HG02981 (cell line): ENCODE measurements at regions not wholly inside any gene's neighbourhood (a gene's known extent, or its start where the extent isn't known, plus 50 kb on each side); places are given as distances from the start of the nearest gene placed in this dataset.

Source experiments
- ATAC-seq: cut with Tn5 transposase; IDR thresholded peaks from one replicate; pipeline ENCODE4 v1.9.1; 2021; ENCODE audit warnings: mild to moderate bottlenecking, moderate library complexity; ENCODE audit not compliant: unreplicated experiment

- no peak for ATAC-seq
Measured at GRCh38 chr2:16019617-16020351, 79.4 kb downstream of the MYCN start.

- no peak for ATAC-seq
Measured at GRCh38 chr2:16019060-16019480, 78.7 kb downstream of the MYCN start.

GRCh38 chr2:16018277-16019059 is 78.1 kb downstream of the MYCN start:
- no peak for ATAC-seq

GRCh38 chr2:16016282-16016681 is 75.9 kb downstream of the MYCN start:
- ATAC-seq, result no peak

GRCh38 chr2:16015903-16016265 is 75.5 kb downstream of the MYCN start:
- no peak for ATAC-seq

GRCh38 chr2:16015210-16015902 is 75.0 kb downstream of the MYCN start:
- no peak for ATAC-seq

- ATAC-seq, result no peak
Measured at GRCh38 chr2:16014802-16015201, 74.5 kb downstream of the MYCN start.

- ATAC-seq, result no peak
Measured at GRCh38 chr2:16014041-16014787, 73.9 kb downstream of the MYCN start.

GRCh38 chr2:16013359-16013911 is 73.1 kb downstream of the MYCN start:
- ATAC-seq, result no peak

GRCh38 chr2:16012626-16013358 is 72.4 kb downstream of the MYCN start:
- no peak for ATAC-seq

GRCh38 chr2:16012029-16012596 is 71.8 kb downstream of the MYCN start:
- ATAC-seq, result no peak

GRCh38 chr2:16011621-16011960 is 71.2 kb downstream of the MYCN start:
- no peak for ATAC-seq

- ATAC-seq, result no peak
Measured at GRCh38 chr2:16010951-16011620, 70.7 kb downstream of the MYCN start.

GRCh38 chr2:16010011-16010410 is 69.7 kb downstream of the MYCN start:
- ATAC-seq, result no peak

- ATAC-seq, result no peak
Measured at GRCh38 chr2:16009560-16009959, 69.2 kb downstream of the MYCN start.

GRCh38 chr2:16008856-16009255 is 68.5 kb downstream of the MYCN start:
- ATAC-seq, result no peak

- no peak for ATAC-seq
Measured at GRCh38 chr2:16008331-16008850, 68.0 kb downstream of the MYCN start.

- ATAC-seq, result no peak
Measured at GRCh38 chr2:16007167-16007934, 67.0 kb downstream of the MYCN start.
